ENCODE measurements at regions not wholly inside any gene's neighbourhood (a gene's known extent, or its start where the extent isn't known, plus 50 kb on each side); places are given as distances from the start of the nearest gene placed in this dataset.

- DNase-seq (ENCODE audit: low read depth), result no peak
Measured at GRCh38 chr5:58403822-58404433, 56.0 kb downstream of the PLK2 start.

- no peak for DNase-seq (ENCODE audit: low read depth)
Measured at GRCh38 chr5:58401701-58402100, 58.2 kb downstream of the PLK2 start.

GRCh38 chr5:58400737-58401136, 59.1 kb downstream of the PLK2 start:
- no peak for DNase-seq (ENCODE audit: low read depth)

GRCh38 chr5:58399951-58400350, 59.9 kb downstream of the PLK2 start:
- no peak for DNase-seq (ENCODE audit: low read depth)

- DNase-seq (ENCODE audit: low read depth), result peak; percentile 11
Measured at GRCh38 chr5:58394339-58394738, 65.5 kb downstream of the PLK2 start.

- no peak for DNase-seq (ENCODE audit: low read depth)
Measured at GRCh38 chr5:58393716-58394115, 66.2 kb downstream of the PLK2 start.

GRCh38 chr5:58392496-58392895, 67.4 kb downstream of the PLK2 start:
- DNase-seq (ENCODE audit: low read depth), result no peak

GRCh38 chr5:58383448-58383847, 76.4 kb downstream of the PLK2 start:
- DNase-seq (ENCODE audit: low read depth), result no peak

- no peak for DNase-seq (ENCODE audit: low read depth)
Measured at GRCh38 chr5:58382131-58382534, 77.8 kb downstream of the PLK2 start.

GRCh38 chr5:58381566-58381965, 78.3 kb downstream of the PLK2 start:
- no peak for DNase-seq (ENCODE audit: low read depth)

GRCh38 chr5:58380655-58381054, 79.2 kb downstream of the PLK2 start:
- no peak for DNase-seq (ENCODE audit: low read depth)

- peak; percentile 41 for DNase-seq (ENCODE audit: low read depth)
Measured at GRCh38 chr5:58378613-58379390, 81.1 kb downstream of the PLK2 start.

- no peak for DNase-seq (ENCODE audit: low read depth)
Measured at GRCh38 chr5:58370606-58371005, 89.3 kb downstream of the PLK2 start.

GRCh38 chr5:58369513-58370190, 90.2 kb downstream of the PLK2 start:
- DNase-seq (ENCODE audit: low read depth), result no peak

- DNase-seq (ENCODE audit: low read depth), result peak; percentile 6
Measured at GRCh38 chr5:58366461-58366860, 93.4 kb downstream of the PLK2 start.

GRCh38 chr5:58365791-58366190, 94.1 kb downstream of the PLK2 start:
- DNase-seq (ENCODE audit: low read depth), result no peak

- DNase-seq (ENCODE audit: low read depth), result no peak
Measured at GRCh38 chr5:58363461-58364249, 96.2 kb downstream of the PLK2 start.

- no peak for DNase-seq (ENCODE audit: low read depth)
Measured at GRCh38 chr5:58362135-58362534, 97.8 kb downstream of the PLK2 start.

GRCh38 chr5:58360794-58361193, 99.1 kb downstream of the PLK2 start:
- no peak for DNase-seq (ENCODE audit: low read depth)

- DNase-seq (ENCODE audit: low read depth), result no peak
Measured at GRCh38 chr5:58359981-58360380, 99.9 kb downstream of the PLK2 start.

GRCh38 chr5:58358501-58359178, 101.2 kb downstream of the PLK2 start:
- no peak for DNase-seq (ENCODE audit: low read depth)

Measured in ELR (cell line).